GM18907 (cell line): ENCODE measurements at regions not wholly inside any gene's neighbourhood (a gene's known extent, or its start where the extent isn't known, plus 50 kb on each side); places are given as distances from the start of the nearest gene placed in this dataset.
"Not testable (repeated sequence)": the region's sequence is repeated elsewhere in the genome, so short reads cannot be mapped to it uniquely, and the experiment has no call there.

ENCODE experiments used
- ATAC-seq: cut with Tn5 transposase; IDR thresholded peaks from one replicate; pipeline ENCODE4 v1.9.1; 2021; ENCODE audit warnings: mild to moderate bottlenecking, moderate library complexity; ENCODE audit not compliant: unreplicated experiment

GRCh38 chr9:73095425-73095824 lies 56.2 kb upstream of the ANXA1 start:
- ATAC-seq: no peak

GRCh38 chr9:73093740-73094379 lies 57.8 kb upstream of the ANXA1 start:
- no peak for ATAC-seq

GRCh38 chr9:73093016-73093739 lies 58.5 kb upstream of the ANXA1 start:
- ATAC-seq: no peak

- no peak for ATAC-seq
Observed at GRCh38 chr9:73091909-73092308, 59.8 kb upstream of the ANXA1 start.

GRCh38 chr9:73090214-73090613 lies 61.5 kb upstream of the ANXA1 start:
- no peak for ATAC-seq

- ATAC-seq: no peak
Observed at GRCh38 chr9:73089304-73089985, 62.2 kb upstream of the ANXA1 start.

GRCh38 chr9:73087876-73088275 lies 63.8 kb upstream of the ANXA1 start:
- not testable (repeated sequence) for ATAC-seq

GRCh38 chr9:73083519-73083918 lies 68.1 kb upstream of the ANXA1 start:
- no peak for ATAC-seq

- peak; percentile 70 for ATAC-seq
Observed at GRCh38 chr9:73081979-73082657, 69.5 kb upstream of the ANXA1 start.

- no peak for ATAC-seq
Observed at GRCh38 chr9:73080110-73080694, 71.5 kb upstream of the ANXA1 start.

GRCh38 chr9:73079326-73079725 lies 72.3 kb upstream of the ANXA1 start:
- ATAC-seq: no peak

- ATAC-seq: no peak
Observed at GRCh38 chr9:73077625-73078030, 74.0 kb upstream of the ANXA1 start.

- no peak for ATAC-seq
Observed at GRCh38 chr9:73076970-73077369, 74.7 kb upstream of the ANXA1 start.

- ATAC-seq: no peak
Observed at GRCh38 chr9:73074176-73074708, 77.4 kb upstream of the ANXA1 start.

- no peak for ATAC-seq
Observed at GRCh38 chr9:73073337-73074175, 78.1 kb upstream of the ANXA1 start.

GRCh38 chr9:73067074-73067473 lies 84.6 kb upstream of the ANXA1 start:
- ATAC-seq: no peak

- no peak for ATAC-seq
Observed at GRCh38 chr9:73065439-73065838, 86.2 kb upstream of the ANXA1 start.

- ATAC-seq: no peak
Observed at GRCh38 chr9:73064315-73064714, 87.3 kb upstream of the ANXA1 start.

- no peak for ATAC-seq
Observed at GRCh38 chr9:73061146-73061545, 90.5 kb upstream of the ANXA1 start.

GRCh38 chr9:73059247-73059646 lies 92.4 kb upstream of the ANXA1 start:
- ATAC-seq: no peak
